SK-N-MC (cell line): ENCODE measurements at regions not wholly inside any gene's neighbourhood (a gene's known extent, or its start where the extent isn't known, plus 50 kb on each side); places are given as distances from the start of the nearest gene placed in this dataset.

Source experiments
- EZH2 ChIP-seq: fragments of 200-600 bp; sonication (generic); IDR thresholded peaks from one replicate; pipeline ENCODE4 v1.6.1; 2017; ENCODE audit warnings: antibody characterized with exemption
- POLR2AphosphoS5 ChIP-seq: IDR thresholded peaks from 2 replicates; pipeline ENCODE4 v1.6.1; 2012; ENCODE audit warnings: mild to moderate bottlenecking, low read depth, low read length, borderline replicate concordance

GRCh38 chr9:134272302-134273023 lies 53.8 kb upstream of the RXRA start:
- TF ChIP-seq POLR2AphosphoS5 (no peak), EZH2 (no peak)
